ENCODE measurements at regions not wholly inside any gene's neighbourhood (a gene's known extent, or its start where the extent isn't known, plus 50 kb on each side); places are given as distances from the start of the nearest gene placed in this dataset.

DNA sequence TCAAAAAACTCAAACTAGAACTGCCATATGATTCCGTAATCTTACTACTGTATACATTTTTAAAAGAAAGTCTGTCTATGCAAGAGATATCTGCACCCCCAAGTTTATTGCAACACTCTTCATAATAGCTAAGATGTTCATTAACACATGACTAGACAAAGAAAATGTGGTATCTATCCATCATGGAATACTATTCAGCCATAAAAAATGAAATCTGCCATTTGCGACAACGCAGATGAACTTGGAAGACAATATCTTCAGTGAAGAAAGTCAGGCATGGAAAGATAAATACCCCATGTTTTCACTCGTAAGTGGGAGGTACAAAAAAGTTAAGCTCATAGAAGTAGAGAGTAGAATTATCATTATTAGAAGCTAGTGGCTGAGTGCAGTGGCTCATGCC, 87.3 kb upstream of the DHRSX start:
- peaks cover 13% of the 10 kb centered on the region; the same call in 1 of the 2 replicates for H3K23me2 ChIP-seq (ENCODE audit: low read depth, low read length)
- ChIA-PET CTCF (ENCODE audit: partially characterized antibody) (no interaction called here), POLR2A (ENCODE audit: partially characterized antibody) (no interaction called here)
- no peak overlapping the region for H3K4me3 ChIP-seq (ENCODE audit: extremely low read depth in 1 of 4, insufficient read depth in 2 of 4, low read depth in 3 of 4, low read length in 4 of 4)
- H3K4me1 ChIP-seq (replicated peaks in 1 of 4; ENCODE audit: control insufficient read depth in 3 of 4, insufficient read depth in 4 of 4, low read length in 3 of 4): peaks cover 9 to 21% (median 15%) of the 10 kb centered on the region in 4 experiments
- no peak overlapping the region for H3K18ac ChIP-seq (ENCODE audit: extremely low read depth, low read length)
- H3K27ac ChIP-seq (ENCODE audit: low read depth, low read length): no peak overlapping the region
- H3K79me1 ChIP-seq (ENCODE audit: low read depth, low read length): no peaks in the 10 kb centered on the region
- no peak overlapping the region for H3K23ac ChIP-seq (ENCODE audit: insufficient read length)
- H2AFZ ChIP-seq (ENCODE audit: low read length): no peak overlapping the region
- FAIRE-seq (no peak), DNase-seq (ENCODE audit: low read depth in 1 of 2, low spot score in 2 of 2) (no peak)
- no peak overlapping the region for H2BK120ac ChIP-seq (replicated peaks; ENCODE audit: low read depth, low read length)
- no peak overlapping the region for H2AK5ac ChIP-seq (ENCODE audit: low read depth, low read length)
- H2BK15ac ChIP-seq (ENCODE audit: low read length): no peak overlapping the region
- no peak overlapping the region for H3K4ac ChIP-seq (replicated peaks; ENCODE audit: insufficient read length, low read depth, low read length)
- H4K20me1 ChIP-seq (replicated peaks in 1 of 2; ENCODE audit: control insufficient read depth in 1 of 2, insufficient read depth in 2 of 2, low read length in 2 of 2): no peaks in the 10 kb centered on the region
- H4K91ac ChIP-seq (replicated peaks; ENCODE audit: insufficient read length, low read length): no peak overlapping the region
- TF ChIP-seq, protein P1, sequence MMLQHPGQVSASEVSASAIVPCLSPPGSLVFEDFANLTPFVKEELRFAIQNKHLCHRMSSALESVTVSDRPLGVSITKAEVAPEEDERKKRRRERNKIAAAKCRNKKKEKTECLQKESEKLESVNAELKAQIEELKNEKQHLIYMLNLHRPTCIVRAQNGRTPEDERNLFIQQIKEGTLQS (IDR thresholded peaks at IDR 0.05; ENCODE audit: insufficient read depth, low read depth, low read length): no peak
- TF ChIP-seq FOSL1 (IDR thresholded peaks at IDR 0.05; ENCODE audit: insufficient read depth, low read depth, low read length) (no peak), MAFK (IDR thresholded peaks at IDR 0.05; ENCODE audit: low read depth, low read length) (no peak), TCF12 (IDR thresholded peaks at IDR 0.05; ENCODE audit: low read depth, low read length) (no peak), POU5F1 (IDR thresholded peaks at IDR 0.05; ENCODE audit: low read depth, low read length) (no peak), CTBP2 (IDR thresholded peaks at IDR 0.05; ENCODE audit: borderline replicate concordance, insufficient read depth, insufficient read length, low read length) (no peak), CBX5 (IDR thresholded peaks at IDR 0.05; ENCODE audit: low read depth, low read length) (no peak), BACH1 (IDR thresholded peaks at IDR 0.05; ENCODE audit: low read length) (no peak), SP1 (IDR thresholded peaks at IDR 0.05; ENCODE audit: low read depth, low read length) (no peak), BRCA1 (IDR thresholded peaks at IDR 0.05; ENCODE audit: low read depth, low read length) (no peak), CREB1 (IDR thresholded peaks at IDR 0.05) (no peak), NANOG (IDR thresholded peaks at IDR 0.05; ENCODE audit: insufficient read depth, low read depth, low read length, poor library complexity, severe bottlenecking) (no peak), POLR2A (IDR thresholded peaks at IDR 0.05; ENCODE audit: control extremely low read depth in 1 of 2, low read depth in 2 of 2, low read length in 2 of 2) (no peak), CEBPB (IDR thresholded peaks at IDR 0.05; ENCODE audit: low read depth, low read length) (no peak), SIRT6 (IDR thresholded peaks at IDR 0.05; ENCODE audit: low read length) (no peak)
- TF ChIP-seq, protein P2, sequence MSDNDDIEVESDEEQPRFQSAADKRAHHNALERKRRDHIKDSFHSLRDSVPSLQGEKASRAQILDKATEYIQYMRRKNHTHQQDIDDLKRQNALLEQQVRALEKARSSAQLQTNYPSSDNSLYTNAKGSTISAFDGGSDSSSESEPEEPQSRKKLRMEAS (IDR thresholded peaks at IDR 0.05): no peak
- no peak overlapping the region for H2BK20ac ChIP-seq (ENCODE audit: low read length)
- no peak overlapping the region for H3K14ac ChIP-seq (ENCODE audit: insufficient read length)
- H4K8ac ChIP-seq (ENCODE audit: extremely low read depth, insufficient read depth, low read length): no peak overlapping the region
- no peak overlapping the region for H2BK12ac ChIP-seq (ENCODE audit: low read depth, low read length)
- H3K9me3 ChIP-seq (ENCODE audit: insufficient read depth in 2 of 2, low read depth in 1 of 2, low read length in 1 of 2): no peaks in the 10 kb centered on the region
- no peak overlapping the region for H3K4me2 ChIP-seq (ENCODE audit: insufficient read depth in 1 of 2, low read depth in 2 of 2, low read length in 2 of 2)
- no peak overlapping the region for H4K5ac ChIP-seq (ENCODE audit: insufficient read length, low read depth, low read length)
- H3K56ac ChIP-seq (replicated peaks; ENCODE audit: insufficient read length, low read depth, low read length): no peak overlapping the region
- H3K27me3 ChIP-seq (replicated peaks in 1 of 4; ENCODE audit: control insufficient read depth in 3 of 4, extremely low read depth in 1 of 4, insufficient read depth in 3 of 4, low read length in 3 of 4): peaks cover 11 to 20% (median 19%) of the 10 kb centered on the region in 4 experiments
- no peaks in the 10 kb centered on the region for H3K36me3 ChIP-seq (ENCODE audit: control insufficient read depth in 2 of 4, insufficient read depth in 4 of 4, low read length in 3 of 4)
- 92% methylated on average over 4 of the region's 4 CpGs; no CpG with 5 or more reads in 1 of the 2 experiments for WGBS, 2 experiments (ENCODE audit: extremely low coverage in 1 of 2, insufficient coverage in 1 of 2, insufficient read length in 1 of 2, insufficient replicate concordance in 2 of 2, low coverage in 1 of 2, low lambda C conversion rate in 2 of 2, missing lambda C conversion rate in 1 of 2)
- no peak overlapping the region for H2BK5ac ChIP-seq (ENCODE audit: low read depth, low read length)
- H3K9ac ChIP-seq (replicated peaks in 1 of 4; ENCODE audit: extremely low read depth in 1 of 4, low read depth in 3 of 4, low read length in 3 of 4): no peak overlapping the region
- no peaks in the 10 kb centered on the region for H3K79me2 ChIP-seq (ENCODE audit: control insufficient read depth in 1 of 2, insufficient read depth in 2 of 2, low read length in 2 of 2)
